Right ventricle myocardium inferior (tissue), 1 donor: ENCODE measurements at regions not wholly inside any gene's neighbourhood (a gene's known extent, or its start where the extent isn't known, plus 50 kb on each side); places are given as distances from the start of the nearest gene placed in this dataset.
A peak's percentile ranks its signal among the peaks of the same experiment; 100 is the strongest.

ENCODE experiments used
- ATAC-seq: fragments of 200-7000 bp; cut with Tn5 transposase; one replicate; pipeline ENCODE4 v1.9.1; 2020; ENCODE audit warnings: mild to moderate bottlenecking, moderate library complexity
- DNase-seq: peaks from one replicate; pipeline ENCODE4 v3.0.0; 2021; ENCODE audit errors: missing footprints
- intact Hi-C: fragments of 100-400 bp; cut with DNase I; formaldehyde crosslinking; loops from one replicate; pipeline ENCODE4 v1.11.0; 2022
- donor health status: DM: no; HTN: yes; CAD: no; lungs with severe emphysema.

GRCh38 chr13:61148691-61149315 lies 266.8 kb downstream of the PCDH20 start:
- DNase-seq (no peak), ATAC-seq (peak; percentile 71)
- intact Hi-C loops = no loop called here

GRCh38 chr13:61148211-61148610 lies 267.4 kb downstream of the PCDH20 start:
- ATAC-seq (no peak), DNase-seq (no peak)
- intact Hi-C loops = no loop called here

- intact Hi-C loops = no loop called here
- DNase-seq (no peak), ATAC-seq (no peak)
These were observed 269.1 kb downstream of the PCDH20 start for GRCh38 chr13:61146571-61146970.

- DNase-seq (no peak), ATAC-seq (no peak)
- intact Hi-C loops = no loop called here
These were observed 269.5 kb downstream of the PCDH20 start for GRCh38 chr13:61146158-61146557.

GRCh38 chr13:61144834-61145593 lies 270.6 kb downstream of the PCDH20 start:
- ATAC-seq (peak; percentile 21), DNase-seq (no peak)
- intact Hi-C loops = no loop called here

GRCh38 chr13:61144301-61144700 lies 271.3 kb downstream of the PCDH20 start:
- peak; percentile 74 for ATAC-seq
- DNase-seq = no peak
- intact Hi-C loops = no loop called here

GRCh38 chr13:61142506-61142905 lies 273.1 kb downstream of the PCDH20 start:
- no peak for ATAC-seq
- intact Hi-C loops = no loop called here

GRCh38 chr13:61138857-61139256 lies 276.8 kb downstream of the PCDH20 start:
- DNase-seq = no peak
- no peak for ATAC-seq
- intact Hi-C loops = loop anchor here (10.0 kb wide), 1 partner anchor 116 kb away; no protein-coding TSS in a partner anchor

More at GRCh38 chr13:61142506-61142905, 273.1 kb downstream of the PCDH20 start:
- no peak for DNase-seq

- no peak for ATAC-seq
- DNase-seq = no peak
- intact Hi-C loops = loop anchor here (10.0 kb wide), 1 partner anchor 118 kb away; no protein-coding TSS in a partner anchor
These were observed 279.1 kb downstream of the PCDH20 start for GRCh38 chr13:61136515-61136914.

GRCh38 chr13:61136093-61136492 lies 279.6 kb downstream of the PCDH20 start:
- DNase-seq = no peak
- intact Hi-C loops = loop anchor here (10.0 kb wide), 1 partner anchor 119 kb away; no protein-coding TSS in a partner anchor
- peak; percentile 88 for ATAC-seq

GRCh38 chr13:61135583-61135982 lies 280.1 kb downstream of the PCDH20 start:
- DNase-seq = no peak
- intact Hi-C loops = loop anchor here (10.0 kb wide), 1 partner anchor 119 kb away; no protein-coding TSS in a partner anchor
- ATAC-seq = no peak

GRCh38 chr13:61128850-61129645 lies 286.6 kb downstream of the PCDH20 start:
- intact Hi-C loops = no loop called here
- DNase-seq (no peak), ATAC-seq (no peak)

GRCh38 chr13:61123538-61124289 lies 291.9 kb downstream of the PCDH20 start:
- intact Hi-C loops = no loop called here
- no peak for ATAC-seq
- no peak for DNase-seq

- ATAC-seq = no peak
- DNase-seq = no peak
- intact Hi-C loops = no loop called here
These were observed 302.4 kb downstream of the PCDH20 start for GRCh38 chr13:61113140-61113658.

- intact Hi-C loops = no loop called here
- DNase-seq (no peak), ATAC-seq (no peak)
These were observed 304.1 kb downstream of the PCDH20 start for GRCh38 chr13:61111529-61111928.

- intact Hi-C loops = no loop called here
- DNase-seq (no peak), ATAC-seq (no peak)
These were observed 304.9 kb downstream of the PCDH20 start for GRCh38 chr13:61110732-61111131.

GRCh38 chr13:61109741-61110140 lies 305.9 kb downstream of the PCDH20 start:
- ATAC-seq = no peak
- DNase-seq = no peak
- intact Hi-C loops = no loop called here

- intact Hi-C loops = no loop called here
- DNase-seq = no peak
- no peak for ATAC-seq
These were observed 307.7 kb downstream of the PCDH20 start for GRCh38 chr13:61107989-61108388.

- intact Hi-C loops = no loop called here
- ATAC-seq (no peak), DNase-seq (no peak)
These were observed 319.8 kb downstream of the PCDH20 start for GRCh38 chr13:61095885-61096284.
